HG03432 (cell line): ENCODE measurements at regions not wholly inside any gene's neighbourhood (a gene's known extent, or its start where the extent isn't known, plus 50 kb on each side); places are given as distances from the start of the nearest gene placed in this dataset.

Experiments used
- ATAC-seq: cut with Tn5 transposase; IDR thresholded peaks from one replicate; pipeline ENCODE4 v1.9.1; 2021; ENCODE audit warnings: mild to moderate bottlenecking, moderate library complexity; ENCODE audit not compliant: unreplicated experiment

GRCh38 chr18:24974431-24974830, 377.5 kb downstream of the ZNF521 start:
- no peak for ATAC-seq

DNA sequence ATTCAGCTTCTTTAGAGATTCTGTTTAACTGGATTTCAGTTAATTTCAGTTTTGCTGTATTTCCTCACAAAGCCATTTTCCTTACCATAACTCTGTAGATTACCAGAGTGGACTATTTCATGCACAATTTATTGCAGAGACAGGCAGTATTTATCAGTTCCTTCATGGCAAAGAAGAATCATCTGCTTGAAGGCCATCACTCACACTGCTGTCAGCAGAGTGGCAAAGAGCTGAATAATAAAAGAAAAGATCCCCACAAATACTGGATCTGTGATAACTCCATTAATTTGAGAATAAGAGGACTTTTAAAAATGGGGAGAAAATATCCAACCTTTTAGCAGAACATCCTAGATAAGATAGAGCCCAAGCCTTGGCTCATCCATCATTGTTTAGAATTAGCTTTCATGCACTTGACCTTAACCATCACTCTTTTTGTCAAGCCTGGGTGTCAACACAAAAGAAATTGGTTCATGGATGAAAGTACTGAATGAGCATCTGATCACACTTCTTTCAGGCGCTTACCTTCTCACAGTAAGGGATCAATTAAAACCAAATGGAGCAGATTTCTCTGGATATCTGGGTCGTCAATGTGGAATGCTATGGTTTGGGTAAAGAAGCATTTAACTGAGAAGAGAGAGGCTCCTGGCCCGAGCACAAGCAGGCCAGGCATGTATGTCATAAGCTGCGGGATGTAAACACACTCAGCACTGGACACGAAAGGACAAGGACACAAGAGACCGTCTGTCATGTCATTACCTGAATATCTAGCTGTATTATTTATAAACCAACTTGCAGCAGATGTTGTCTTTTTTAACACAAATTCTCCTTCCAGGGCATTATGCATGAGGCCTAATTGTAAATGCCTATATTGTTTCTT, 376.2 kb downstream of the ZNF521 start:
- ATAC-seq = no peak

- ATAC-seq = no peak
Measured at GRCh38 chr18:24976502-24976901, 375.5 kb downstream of the ZNF521 start.

GRCh38 chr18:24979235-24979634, 372.7 kb downstream of the ZNF521 start:
- ATAC-seq = no peak

DNA sequence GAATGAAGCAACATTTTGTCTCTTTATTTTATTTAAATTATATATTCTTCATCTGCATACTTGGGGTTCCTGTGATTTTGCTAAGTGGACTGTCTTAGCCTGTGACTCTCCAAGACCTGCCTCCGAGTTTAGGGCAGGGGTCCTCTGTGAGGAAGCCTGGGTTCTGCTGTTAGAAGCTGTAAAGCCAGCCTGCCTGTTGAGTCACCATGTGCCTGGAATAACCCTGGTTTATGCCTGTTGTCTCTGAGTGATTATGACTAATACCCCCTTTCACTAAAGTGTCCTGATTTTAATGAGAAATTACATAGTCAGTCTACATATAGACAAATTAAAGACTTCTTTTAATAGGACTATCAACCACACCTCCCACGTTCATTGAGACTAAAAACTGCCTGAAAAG, 369.1 kb downstream of the ZNF521 start:
- ATAC-seq = no peak

DNA sequence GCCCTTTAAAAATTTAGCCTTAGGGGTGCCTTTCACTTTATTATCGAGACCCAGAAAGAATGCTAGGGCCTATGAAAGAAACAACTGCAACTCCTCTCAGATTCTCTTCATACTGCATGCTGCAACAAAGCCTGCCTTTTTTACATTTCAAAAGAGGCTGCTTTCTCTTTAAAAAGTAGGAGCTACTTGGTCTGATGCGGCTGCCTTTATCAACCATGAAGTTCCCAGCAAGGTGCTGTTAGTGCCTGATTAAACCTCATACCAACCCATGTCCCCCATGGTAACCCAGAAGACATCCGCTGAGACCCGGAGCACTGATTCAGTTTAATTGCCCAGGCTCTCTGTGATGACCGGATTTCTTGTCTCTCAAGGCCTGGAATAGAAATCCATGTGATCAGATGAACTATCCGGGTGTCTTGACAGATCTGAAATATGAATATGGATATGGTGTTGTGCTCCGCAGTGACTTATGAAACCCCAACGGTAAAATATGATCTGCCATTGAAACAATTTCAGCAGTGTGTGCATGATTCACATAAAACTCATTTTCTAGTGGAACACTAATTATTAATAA, 368.3 kb downstream of the ZNF521 start:
- ATAC-seq = no peak

GRCh38 chr18:24985586-24985985, 366.4 kb downstream of the ZNF521 start:
- no peak for ATAC-seq

GRCh38 chr18:24986666-24987302, 365.2 kb downstream of the ZNF521 start:
- no peak for ATAC-seq

GRCh38 chr18:24987303-24988252, 364.4 kb downstream of the ZNF521 start:
- no peak for ATAC-seq

DNA sequence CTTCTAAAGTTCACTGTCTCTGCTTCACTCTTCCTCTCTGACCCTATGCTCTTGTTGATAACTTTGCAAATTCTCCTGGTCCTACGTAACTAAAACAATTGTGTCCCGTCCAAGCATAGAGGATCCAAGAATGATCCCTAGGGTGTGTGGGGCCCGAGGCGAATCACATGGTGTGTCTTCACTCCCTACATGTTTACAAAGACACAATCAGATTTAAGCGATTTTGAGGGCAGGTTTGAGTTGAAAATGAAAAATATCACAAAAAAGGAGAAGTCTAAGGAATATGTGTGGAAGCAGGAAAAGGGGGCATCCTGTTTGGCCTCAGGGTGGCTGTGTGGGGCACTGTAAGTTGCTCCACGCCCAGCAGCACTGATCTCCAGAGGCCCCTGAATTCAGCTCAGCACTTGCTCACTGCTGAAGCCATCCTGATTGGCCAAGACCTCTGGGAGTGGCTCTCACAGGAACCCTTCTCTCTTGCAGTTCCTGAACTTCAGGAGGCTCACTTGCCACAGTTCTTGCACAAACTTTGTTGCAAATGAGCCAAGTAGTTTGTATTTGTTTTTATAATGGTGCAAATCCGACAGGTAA, 363.6 kb downstream of the ZNF521 start:
- no peak for ATAC-seq

DNA sequence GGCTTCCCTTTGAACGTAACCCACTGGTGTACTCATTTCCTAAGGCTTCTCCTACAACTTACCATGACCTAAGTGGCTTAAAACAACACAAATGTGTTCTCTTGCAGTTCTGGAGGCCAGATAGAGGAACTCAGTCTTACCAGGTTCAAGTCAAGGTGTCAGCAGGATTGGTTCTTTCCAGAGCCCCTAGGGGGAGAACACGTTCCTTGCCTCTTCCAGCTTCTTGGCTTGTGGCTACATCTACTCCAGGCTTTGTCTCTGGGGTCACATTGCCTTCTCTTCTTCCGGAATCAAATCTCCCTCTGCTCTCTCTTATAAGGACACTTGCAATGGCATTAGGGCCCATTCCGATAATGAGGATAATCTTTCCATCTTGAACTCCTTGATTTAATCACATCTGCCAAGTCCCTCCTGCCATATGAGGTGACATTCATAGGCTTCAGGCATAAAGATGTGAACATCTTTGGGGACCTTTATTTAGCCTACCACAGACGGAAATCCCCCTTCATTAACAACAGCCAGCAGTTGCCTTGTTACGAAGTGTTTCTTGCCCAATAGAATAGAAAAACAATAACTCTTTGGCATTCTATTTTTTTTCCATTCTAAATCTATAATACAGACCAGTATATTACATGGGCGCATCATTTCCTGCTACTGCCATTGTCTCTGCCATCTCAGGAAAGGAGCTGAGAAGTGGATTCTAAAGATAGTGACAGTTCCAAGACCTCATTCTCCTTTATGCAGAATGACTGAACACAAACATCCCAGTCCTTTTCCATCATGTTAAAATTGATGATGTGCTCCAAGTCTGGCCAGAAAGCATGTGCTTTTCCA, 362.0 kb downstream of the ZNF521 start:
- ATAC-seq = no peak

GRCh38 chr18:24990671-24991134, 361.3 kb downstream of the ZNF521 start:
- no peak for ATAC-seq

- no peak for ATAC-seq
Measured at GRCh38 chr18:24991141-24992060, 360.6 kb downstream of the ZNF521 start.

DNA sequence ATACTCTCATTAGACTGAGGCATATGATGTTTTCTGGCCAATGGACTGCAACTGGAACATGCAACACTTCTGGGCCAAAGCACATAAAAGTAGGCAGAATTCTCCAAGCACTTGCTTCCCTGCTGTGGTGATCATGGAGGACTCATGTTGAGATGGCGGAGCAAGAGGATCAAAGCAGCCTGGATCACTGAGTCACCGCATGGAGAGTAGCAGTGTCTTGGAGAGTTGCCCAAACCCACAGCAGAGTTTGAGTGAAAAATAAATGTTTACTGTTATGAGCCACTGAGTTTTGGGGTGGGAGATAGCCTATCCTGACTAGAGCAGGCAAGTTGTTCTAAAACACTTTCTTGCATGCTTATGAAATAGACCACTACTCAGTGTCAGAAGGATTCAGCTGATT, 359.5 kb downstream of the ZNF521 start:
- ATAC-seq = no peak

DNA sequence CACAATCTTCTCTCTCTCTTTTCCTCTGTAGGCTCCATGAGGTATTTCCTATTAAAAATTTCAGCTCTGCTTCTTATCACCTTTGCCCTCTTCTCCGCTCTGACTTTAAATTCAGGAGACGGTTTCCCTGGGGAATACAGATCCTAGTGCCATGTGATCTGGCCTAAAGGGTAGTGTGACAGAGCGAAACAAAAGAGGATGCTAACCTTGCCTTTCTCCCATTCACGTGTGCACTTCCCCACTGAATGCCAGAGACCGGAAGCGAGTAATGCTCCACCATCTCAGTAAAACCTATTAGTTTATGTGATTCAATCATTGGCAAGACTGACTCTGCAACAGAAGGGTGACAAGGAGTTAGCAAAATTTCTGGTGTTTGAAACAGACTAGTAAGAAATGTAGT, 358.3 kb downstream of the ZNF521 start:
- ATAC-seq = no peak

GRCh38 chr18:24995056-24995455, 356.9 kb downstream of the ZNF521 start:
- ATAC-seq = no peak

DNA sequence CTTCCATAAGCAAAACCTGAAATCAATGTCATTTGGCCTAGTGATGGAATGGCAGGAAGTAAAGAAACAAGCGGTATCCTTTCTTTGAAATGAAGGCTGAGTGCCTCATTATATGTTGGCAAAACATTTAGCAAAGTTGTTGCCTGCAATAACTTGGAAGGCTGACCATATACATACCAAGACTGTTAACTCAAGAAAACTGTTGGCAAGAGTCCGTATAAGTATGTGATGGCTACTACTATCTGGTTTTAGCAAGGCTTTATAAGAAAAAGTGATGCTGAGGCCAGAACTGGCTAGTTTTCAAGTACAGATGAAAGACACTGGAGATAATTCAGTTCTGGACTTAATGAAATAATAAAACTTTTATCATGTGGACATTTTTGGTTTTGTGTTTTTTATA, 356.2 kb downstream of the ZNF521 start:
- no peak for ATAC-seq

GRCh38 chr18:24999650-25000267, 352.2 kb downstream of the ZNF521 start:
- no peak for ATAC-seq
